Stimulated activated CD8-positive, alpha-beta memory T cell treated with anti-CD3 and anti-CD28 coated beads, Interleukin-2, amount 100 ng/mL, for 48 hours (primary cell): ENCODE measurements at regions not wholly inside any gene's neighbourhood (a gene's known extent, or its start where the extent isn't known, plus 50 kb on each side); places are given as distances from the start of the nearest gene placed in this dataset.
"Not testable (repeated sequence)": the region's sequence is repeated elsewhere in the genome, so short reads cannot be mapped to it uniquely, and the experiment has no call there.

Experiments used
- DNase-seq, 2 donors: peaks; one replicate each; pipeline ENCODE4 v3.0.0-alpha.2; 2020; ENCODE audit warnings: low read depth in 2 of 2

GRCh38 chr5:109575506-109575905 is 114.2 kb upstream of the MAN2A1 start:
- DNase-seq, result no peak

GRCh38 chr5:109574985-109575384 is 114.7 kb upstream of the MAN2A1 start:
- DNase-seq, result no peak

- DNase-seq, result no peak
Measured at GRCh38 chr5:109573766-109574165, 116.0 kb upstream of the MAN2A1 start.

GRCh38 chr5:109573256-109573655 is 116.5 kb upstream of the MAN2A1 start:
- no peak for DNase-seq

- DNase-seq, result no peak
Measured at GRCh38 chr5:109571785-109572184, 117.9 kb upstream of the MAN2A1 start.

- DNase-seq, result no peak
Measured at GRCh38 chr5:109570362-109570874, 119.3 kb upstream of the MAN2A1 start.

- DNase-seq, result no peak
Measured at GRCh38 chr5:109567374-109568044, 122.2 kb upstream of the MAN2A1 start.

GRCh38 chr5:109566361-109566760 is 123.4 kb upstream of the MAN2A1 start:
- no peak for DNase-seq

GRCh38 chr5:109563739-109564138 is 126.0 kb upstream of the MAN2A1 start:
- DNase-seq, result no peak

GRCh38 chr5:109563189-109563588 is 126.5 kb upstream of the MAN2A1 start:
- no peak for DNase-seq

GRCh38 chr5:109562441-109562840 is 127.3 kb upstream of the MAN2A1 start:
- no peak for DNase-seq

GRCh38 chr5:109561447-109561846 is 128.3 kb upstream of the MAN2A1 start:
- no peak for DNase-seq

- no peak for DNase-seq
Measured at GRCh38 chr5:109560554-109560953, 129.2 kb upstream of the MAN2A1 start.

- no peak for DNase-seq
Measured at GRCh38 chr5:109558952-109559351, 130.8 kb upstream of the MAN2A1 start.

GRCh38 chr5:109558364-109558763 is 131.4 kb upstream of the MAN2A1 start:
- DNase-seq, result no peak

GRCh38 chr5:109553846-109554245 is 135.9 kb upstream of the MAN2A1 start:
- no peak for DNase-seq

- DNase-seq, result not testable (repeated sequence)
Measured at GRCh38 chr5:109551234-109551633, 138.5 kb upstream of the MAN2A1 start.

- no peak for DNase-seq
Measured at GRCh38 chr5:109550077-109550476, 139.7 kb upstream of the MAN2A1 start.

GRCh38 chr5:109546461-109546860 is 136.7 kb upstream of the PJA2 start:
- DNase-seq, result no peak

GRCh38 chr5:109544873-109545272 is 135.1 kb upstream of the PJA2 start:
- DNase-seq, result not testable (repeated sequence)

- not testable (repeated sequence) for DNase-seq
Measured at GRCh38 chr5:109538692-109539091, 128.9 kb upstream of the PJA2 start.

- not testable (repeated sequence) for DNase-seq
Measured at GRCh38 chr5:109535090-109535489, 125.3 kb upstream of the PJA2 start.

GRCh38 chr5:109533751-109534272 is 124.0 kb upstream of the PJA2 start:
- DNase-seq, result no peak
